ENCODE measurements at regions not wholly inside any gene's neighbourhood (a gene's known extent, or its start where the extent isn't known, plus 50 kb on each side); places are given as distances from the start of the nearest gene placed in this dataset.

DNA sequence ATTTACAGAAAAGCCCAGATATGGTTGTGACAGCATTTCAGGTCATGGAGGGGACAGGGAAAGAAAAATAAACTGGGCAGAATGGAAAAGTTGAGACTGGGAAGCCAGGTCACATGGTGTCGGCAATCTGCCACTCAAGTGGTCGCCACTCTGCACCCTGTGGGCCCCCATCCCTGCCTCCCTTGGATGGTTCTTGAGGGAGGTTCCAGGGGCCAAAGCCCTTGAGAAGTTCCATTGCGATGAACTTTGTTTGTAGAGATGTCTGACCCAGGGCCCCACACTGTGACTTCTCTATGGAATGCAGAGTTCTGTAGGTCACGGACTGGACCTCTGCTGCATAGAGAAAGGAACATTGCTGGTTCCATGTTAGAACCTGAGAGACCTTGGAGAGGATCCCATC, 105.7 kb upstream of the SLC14A2 start:
- Histone ChIP-seq H3K4me3 (ENCODE audit: low read depth, low read length) (no peak overlapping the region), H3K9me3 (ENCODE audit: severe bottlenecking) (peaks cover 11% of the 10 kb centered on the region), H3K27ac (no peak overlapping the region), H3K36me3 (no peaks in the 10 kb centered on the region), H3K27me3 (ENCODE audit: insufficient read depth, low read depth, severe bottlenecking) (peaks cover 99% of the 10 kb centered on the region)
- no peak for DNase-seq
- TF ChIP-seq, protein P1, sequence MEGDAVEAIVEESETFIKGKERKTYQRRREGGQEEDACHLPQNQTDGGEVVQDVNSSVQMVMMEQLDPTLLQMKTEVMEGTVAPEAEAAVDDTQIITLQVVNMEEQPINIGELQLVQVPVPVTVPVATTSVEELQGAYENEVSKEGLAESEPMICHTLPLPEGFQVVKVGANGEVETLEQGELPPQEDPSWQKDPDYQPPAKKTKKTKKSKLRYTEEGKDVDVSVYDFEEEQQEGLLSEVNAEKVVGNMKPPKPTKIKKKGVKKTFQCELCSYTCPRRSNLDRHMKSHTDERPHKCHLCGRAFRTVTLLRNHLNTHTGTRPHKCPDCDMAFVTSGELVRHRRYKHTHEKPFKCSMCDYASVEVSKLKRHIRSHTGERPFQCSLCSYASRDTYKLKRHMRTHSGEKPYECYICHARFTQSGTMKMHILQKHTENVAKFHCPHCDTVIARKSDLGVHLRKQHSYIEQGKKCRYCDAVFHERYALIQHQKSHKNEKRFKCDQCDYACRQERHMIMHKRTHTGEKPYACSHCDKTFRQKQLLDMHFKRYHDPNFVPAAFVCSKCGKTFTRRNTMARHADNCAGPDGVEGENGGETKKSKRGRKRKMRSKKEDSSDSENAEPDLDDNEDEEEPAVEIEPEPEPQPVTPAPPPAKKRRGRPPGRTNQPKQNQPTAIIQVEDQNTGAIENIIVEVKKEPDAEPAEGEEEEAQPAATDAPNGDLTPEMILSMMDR (IDR thresholded peaks at IDR 0.05; ENCODE audit: low read depth, low read length): no peak

DNA sequence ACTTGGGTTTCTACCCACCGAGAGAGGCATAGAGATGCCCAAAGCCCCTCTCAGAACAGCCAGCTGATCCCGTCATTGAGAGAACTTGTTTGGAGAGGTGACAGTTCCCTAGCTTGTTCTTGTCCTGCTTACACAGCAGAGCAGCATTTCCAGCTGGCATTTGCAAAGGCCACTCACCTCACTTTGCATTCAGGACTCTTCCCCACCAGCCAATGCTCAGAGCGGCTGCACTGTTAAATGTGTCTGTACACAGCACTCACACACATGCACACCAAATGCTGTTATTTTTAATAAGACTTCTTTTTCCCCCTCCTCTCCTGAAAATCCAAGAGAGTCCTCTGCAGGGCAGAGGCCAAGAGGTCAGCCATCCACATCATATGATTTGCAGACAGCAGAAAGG, 104.6 kb upstream of the SLC14A2 start:
- no peak for DNase-seq
- no peaks in the 10 kb centered on the region for H3K36me3 ChIP-seq
- TF ChIP-seq, protein P1 (IDR thresholded peaks at IDR 0.05; ENCODE audit: low read depth, low read length): no peak
- no peak overlapping the region for H3K27ac ChIP-seq
- no peak overlapping the region for H3K4me3 ChIP-seq (ENCODE audit: low read depth, low read length)
- H3K27me3 ChIP-seq (ENCODE audit: insufficient read depth, low read depth, severe bottlenecking): peaks cover 99% of the 10 kb centered on the region
- H3K9me3 ChIP-seq (ENCODE audit: severe bottlenecking): peaks cover 11% of the 10 kb centered on the region

DNA sequence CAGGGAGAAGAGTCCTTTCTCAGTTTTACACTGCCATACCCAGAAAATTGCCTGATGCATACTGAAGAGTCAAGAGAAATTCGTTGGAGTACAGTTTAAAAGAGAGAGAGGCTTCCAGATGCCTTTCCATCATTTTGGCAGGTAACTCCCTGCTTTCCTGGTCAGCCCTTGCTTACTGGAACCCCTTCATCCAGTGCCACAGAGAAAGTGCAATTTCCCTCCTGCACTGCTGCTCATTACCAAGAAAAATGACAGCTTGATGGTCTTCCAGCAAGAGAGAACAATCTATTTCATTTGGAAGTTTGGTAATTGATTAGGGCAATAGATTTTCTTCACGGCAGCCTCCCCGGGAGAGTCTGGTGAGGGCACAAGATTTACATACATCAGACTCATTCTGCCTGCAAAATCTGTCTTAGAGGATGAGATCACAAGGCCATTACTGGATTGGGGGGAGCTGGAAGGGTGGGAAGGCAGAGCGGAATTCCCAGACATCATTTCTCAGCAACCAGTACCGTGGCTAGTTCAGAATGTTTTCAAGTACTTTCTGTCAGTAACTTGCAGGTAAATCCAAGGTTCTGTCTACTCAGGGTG, 102.8 kb upstream of the SLC14A2 start:
- no peak for DNase-seq
- Histone ChIP-seq H3K36me3 (no peaks in the 10 kb centered on the region), H3K4me3 (ENCODE audit: low read depth, low read length) (no peak overlapping the region), H3K27me3 (ENCODE audit: insufficient read depth, low read depth, severe bottlenecking) (peaks cover 100% of the 10 kb centered on the region), H3K27ac (no peak overlapping the region), H3K9me3 (ENCODE audit: severe bottlenecking) (no peaks in the 10 kb centered on the region)
- TF ChIP-seq, protein P1 (IDR thresholded peaks at IDR 0.05; ENCODE audit: low read depth, low read length): no peak

DNA sequence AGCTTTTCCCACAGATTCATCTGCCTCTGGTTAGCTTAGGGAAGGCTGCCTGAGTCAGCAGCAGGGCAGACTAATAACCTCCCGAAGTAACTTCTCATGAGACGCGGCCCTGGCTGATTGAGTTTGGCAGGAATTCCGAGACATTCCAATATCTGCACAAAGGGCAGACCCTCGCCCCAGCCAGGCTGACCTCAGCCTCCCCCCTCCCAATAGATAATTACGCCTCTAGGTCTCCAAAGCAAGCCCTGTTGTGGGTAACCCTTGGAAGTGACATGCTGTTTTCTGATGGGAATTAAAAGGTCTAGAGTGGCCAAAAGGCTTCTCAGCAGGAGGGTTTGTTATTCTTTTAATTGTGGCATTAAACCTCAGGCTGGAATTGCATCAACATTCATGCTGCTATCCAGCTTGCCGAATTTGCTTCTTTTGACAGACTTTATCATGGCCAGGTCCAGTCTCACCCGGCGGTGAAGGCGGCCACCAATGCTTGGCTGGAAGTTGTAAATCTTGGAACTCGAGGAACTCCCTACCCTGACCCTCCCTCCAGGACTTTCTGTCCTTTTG, 98.0 kb upstream of the SLC14A2 start:
- no peaks in the 10 kb centered on the region for H3K9me3 ChIP-seq (ENCODE audit: severe bottlenecking)
- TF ChIP-seq, protein P1 (IDR thresholded peaks at IDR 0.05; ENCODE audit: low read depth, low read length): no peak
- peaks cover 100% of the 10 kb centered on the region for H3K27me3 ChIP-seq (ENCODE audit: insufficient read depth, low read depth, severe bottlenecking)
- no peak for DNase-seq
- no peaks in the 10 kb centered on the region for H3K36me3 ChIP-seq
- H3K4me3 ChIP-seq (ENCODE audit: low read depth, low read length): no peak overlapping the region
- H3K27ac ChIP-seq: no peak overlapping the region

DNA sequence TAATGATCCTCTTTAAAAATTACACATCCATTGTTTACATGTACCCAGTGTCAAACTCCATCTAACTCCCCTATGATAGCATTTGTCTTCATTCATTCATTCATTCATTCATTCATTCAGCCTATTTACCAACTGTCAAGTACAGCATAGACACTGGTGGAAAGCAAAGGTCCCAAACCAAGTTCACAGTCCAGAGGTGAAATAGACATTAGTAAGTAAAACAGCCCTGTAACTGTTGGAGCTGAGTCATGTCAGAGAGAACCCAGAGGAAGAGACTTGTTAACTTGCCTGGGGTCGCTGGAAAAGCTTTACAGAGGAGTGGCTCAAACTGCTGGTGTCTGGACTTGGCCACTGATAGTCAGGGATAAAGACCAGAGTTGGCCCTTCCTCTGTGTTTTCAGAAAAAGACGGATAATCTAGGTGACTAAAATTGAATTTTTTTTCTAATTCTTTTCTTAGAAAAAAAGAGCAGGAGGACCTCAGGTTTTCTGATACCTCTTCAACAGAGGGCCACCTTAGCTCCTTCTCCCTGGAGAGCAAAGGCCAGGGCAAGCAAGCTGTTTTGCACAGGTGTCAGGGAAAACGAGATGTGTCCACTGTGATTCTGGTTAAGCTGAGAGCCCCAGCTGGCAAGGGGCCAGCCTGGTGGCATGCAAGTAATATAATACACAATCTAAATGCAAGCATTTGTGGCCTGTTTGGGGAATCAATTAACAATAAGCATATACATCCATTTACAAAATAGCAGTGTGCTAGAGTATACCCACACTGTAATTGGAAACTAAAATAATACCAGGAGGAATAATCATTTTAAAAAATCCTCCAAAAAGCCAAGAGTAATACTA, 96.7 kb upstream of the SLC14A2 start:
- no peak overlapping the region for H3K4me3 ChIP-seq (ENCODE audit: low read depth, low read length)
- peaks cover 97% of the 10 kb centered on the region for H3K27me3 ChIP-seq (ENCODE audit: insufficient read depth, low read depth, severe bottlenecking)
- no peak for DNase-seq
- no peak overlapping the region for H3K27ac ChIP-seq
- TF ChIP-seq, protein P1 (IDR thresholded peaks at IDR 0.05; ENCODE audit: low read depth, low read length): no peak
- no peaks in the 10 kb centered on the region for H3K9me3 ChIP-seq (ENCODE audit: severe bottlenecking)
- H3K36me3 ChIP-seq: no peaks in the 10 kb centered on the region

Data from WERI-Rb-1 (cell line).